Amniotic stem cell (primary cell): ENCODE measurements at regions not wholly inside any gene's neighbourhood (a gene's known extent, or its start where the extent isn't known, plus 50 kb on each side); places are given as distances from the start of the nearest gene placed in this dataset.

Source experiments
- DNase-seq: peaks from one replicate; lab custom pipeline; 2025; lab: John Stamatoyannopoulos, UW

GRCh38 chr6:21648475-21649050, 55.0 kb downstream of the SOX4 start:
- DNase-seq, result no peak

- DNase-seq, result no peak
Observed at GRCh38 chr6:21653323-21653722, 59.8 kb downstream of the SOX4 start.

GRCh38 chr6:21653905-21654304, 60.4 kb downstream of the SOX4 start:
- DNase-seq, result no peak

- no peak for DNase-seq
Observed at GRCh38 chr6:21654361-21654760, 60.8 kb downstream of the SOX4 start.

GRCh38 chr6:21663966-21664313, 70.4 kb downstream of the SOX4 start:
- DNase-seq, result no peak

- DNase-seq, result no peak
Observed at GRCh38 chr6:21664314-21665109, 71.0 kb downstream of the SOX4 start.

GRCh38 chr6:21665110-21665391, 71.5 kb downstream of the SOX4 start:
- DNase-seq, result no peak

- no peak for DNase-seq
Observed at GRCh38 chr6:21665392-21666200, 72.0 kb downstream of the SOX4 start.

- DNase-seq, result no peak
Observed at GRCh38 chr6:21666201-21666691, 72.7 kb downstream of the SOX4 start.

- DNase-seq, result no peak
Observed at GRCh38 chr6:21666853-21667681, 73.5 kb downstream of the SOX4 start.

- no peak for DNase-seq
Observed at GRCh38 chr6:21668795-21669194, 75.2 kb downstream of the SOX4 start.

GRCh38 chr6:21676769-21677168, 83.2 kb downstream of the SOX4 start:
- no peak for DNase-seq

- no peak for DNase-seq
Observed at GRCh38 chr6:21678990-21679389, 85.4 kb downstream of the SOX4 start.

GRCh38 chr6:21679761-21680265, 86.3 kb downstream of the SOX4 start:
- no peak for DNase-seq

GRCh38 chr6:21680611-21681010, 87.1 kb downstream of the SOX4 start:
- DNase-seq, result no peak

GRCh38 chr6:21690489-21690888, 96.9 kb downstream of the SOX4 start:
- no peak for DNase-seq

- no peak for DNase-seq
Observed at GRCh38 chr6:21691685-21692346, 98.3 kb downstream of the SOX4 start.

- DNase-seq, result no peak
Observed at GRCh38 chr6:21692721-21693120, 99.2 kb downstream of the SOX4 start.

GRCh38 chr6:21694168-21694567, 100.6 kb downstream of the SOX4 start:
- no peak for DNase-seq

GRCh38 chr6:21707524-21708319, 114.2 kb downstream of the SOX4 start:
- no peak for DNase-seq

GRCh38 chr6:21708320-21708580, 114.7 kb downstream of the SOX4 start:
- no peak for DNase-seq
